ENCODE measurements at regions not wholly inside any gene's neighbourhood (a gene's known extent, or its start where the extent isn't known, plus 50 kb on each side); places are given as distances from the start of the nearest gene placed in this dataset.

DNA sequence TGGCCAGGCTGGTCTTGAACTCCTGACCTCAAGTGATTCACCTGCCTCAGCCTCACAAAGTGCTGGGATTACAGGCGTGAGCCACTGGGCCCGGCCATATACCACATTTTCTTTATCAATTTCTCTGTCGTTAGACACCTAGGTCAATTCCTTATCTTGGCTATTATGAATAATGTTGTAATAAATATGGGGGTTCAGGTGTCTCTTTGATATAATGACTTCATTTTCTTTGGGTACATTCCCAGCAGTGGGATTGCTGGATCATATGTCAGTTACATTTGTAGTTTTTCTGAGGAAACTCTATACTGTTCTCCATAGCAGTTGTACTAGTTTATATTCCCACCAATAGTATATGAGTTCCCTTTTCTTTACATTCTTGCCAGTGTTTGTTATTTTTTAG lies 67.8 kb upstream of the DDHD1 start:
- TF ChIP-seq, protein P1, sequence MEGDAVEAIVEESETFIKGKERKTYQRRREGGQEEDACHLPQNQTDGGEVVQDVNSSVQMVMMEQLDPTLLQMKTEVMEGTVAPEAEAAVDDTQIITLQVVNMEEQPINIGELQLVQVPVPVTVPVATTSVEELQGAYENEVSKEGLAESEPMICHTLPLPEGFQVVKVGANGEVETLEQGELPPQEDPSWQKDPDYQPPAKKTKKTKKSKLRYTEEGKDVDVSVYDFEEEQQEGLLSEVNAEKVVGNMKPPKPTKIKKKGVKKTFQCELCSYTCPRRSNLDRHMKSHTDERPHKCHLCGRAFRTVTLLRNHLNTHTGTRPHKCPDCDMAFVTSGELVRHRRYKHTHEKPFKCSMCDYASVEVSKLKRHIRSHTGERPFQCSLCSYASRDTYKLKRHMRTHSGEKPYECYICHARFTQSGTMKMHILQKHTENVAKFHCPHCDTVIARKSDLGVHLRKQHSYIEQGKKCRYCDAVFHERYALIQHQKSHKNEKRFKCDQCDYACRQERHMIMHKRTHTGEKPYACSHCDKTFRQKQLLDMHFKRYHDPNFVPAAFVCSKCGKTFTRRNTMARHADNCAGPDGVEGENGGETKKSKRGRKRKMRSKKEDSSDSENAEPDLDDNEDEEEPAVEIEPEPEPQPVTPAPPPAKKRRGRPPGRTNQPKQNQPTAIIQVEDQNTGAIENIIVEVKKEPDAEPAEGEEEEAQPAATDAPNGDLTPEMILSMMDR (IDR thresholded peaks at IDR 0.05): no peak
- TF ChIP-seq POLR2A (IDR thresholded peaks at IDR 0.05): no peak

Measured in testis (tissue), 2 donors.